ENCODE measurements at regions not wholly inside any gene's neighbourhood (a gene's known extent, or its start where the extent isn't known, plus 50 kb on each side); places are given as distances from the start of the nearest gene placed in this dataset.

- no peak for DNase-seq
Measured at GRCh38 chr6:91731939-91732338, 1145.1 kb upstream of the MAP3K7 start.

DNA sequence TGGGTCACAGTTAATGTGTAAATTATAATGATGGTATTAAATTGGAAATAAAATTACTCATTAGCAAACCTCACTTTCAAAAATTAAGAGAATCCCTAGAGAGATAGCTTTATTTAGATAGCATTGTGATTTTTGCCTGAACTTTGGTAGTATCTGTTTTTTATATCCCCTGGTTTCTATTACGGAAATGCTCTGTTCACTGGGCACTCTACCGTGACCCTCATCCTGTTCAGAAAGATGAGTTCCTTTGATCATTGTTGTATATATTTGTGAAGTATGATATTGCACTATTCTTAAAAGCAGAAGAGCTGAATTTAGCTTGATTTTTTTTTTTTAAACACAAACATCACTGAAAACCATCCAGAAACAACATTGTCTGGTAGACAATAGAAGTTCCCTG lies 1143.8 kb upstream of the MAP3K7 start:
- no peak for DNase-seq

DNA sequence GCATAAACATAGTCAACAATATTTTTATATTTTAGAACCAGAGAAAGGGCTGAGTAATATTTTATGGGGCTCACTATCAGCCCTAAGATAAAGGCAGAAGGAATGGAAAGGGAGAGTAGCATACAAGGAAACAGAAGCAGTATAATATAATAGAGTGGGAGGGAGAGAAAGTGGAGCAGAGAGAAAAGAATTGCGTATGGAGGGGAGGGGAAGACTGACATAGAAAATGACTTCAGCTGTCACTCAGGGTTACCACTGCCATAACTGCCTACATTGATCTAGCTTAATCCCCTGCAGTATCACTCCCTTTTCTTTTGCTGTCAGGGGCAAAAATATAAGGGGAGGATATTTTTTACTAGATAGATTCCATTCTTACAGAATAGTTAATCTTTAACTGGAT lies 1133.5 kb upstream of the MAP3K7 start:
- no peak for DNase-seq

GRCh38 chr6:91719414-91719813 lies 1132.5 kb upstream of the MAP3K7 start:
- DNase-seq: no peak

- DNase-seq: no peak
Measured at GRCh38 chr6:91718198-91718597, 1131.3 kb upstream of the MAP3K7 start.

DNA sequence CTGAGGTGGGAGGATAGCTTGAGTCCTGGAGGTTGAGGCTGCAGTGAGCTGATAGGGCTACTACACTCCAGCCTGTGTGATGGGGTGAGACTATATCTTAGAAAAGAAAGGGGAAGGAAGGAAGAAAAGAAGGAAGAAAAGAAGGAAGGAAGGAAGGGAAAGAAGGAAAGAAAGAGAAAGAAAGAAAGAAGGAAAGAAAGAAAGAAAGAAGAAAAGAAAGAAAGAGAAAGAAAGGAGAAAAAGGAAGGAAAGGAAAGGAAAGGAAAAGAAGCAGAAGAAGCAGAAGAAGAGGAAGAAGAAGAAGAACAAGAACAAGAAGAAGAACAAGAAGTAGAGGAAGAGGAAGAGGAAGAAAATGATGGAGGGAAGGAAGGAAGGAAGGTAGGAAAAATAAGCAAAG lies 1130.2 kb upstream of the MAP3K7 start:
- DNase-seq: no peak

DNA sequence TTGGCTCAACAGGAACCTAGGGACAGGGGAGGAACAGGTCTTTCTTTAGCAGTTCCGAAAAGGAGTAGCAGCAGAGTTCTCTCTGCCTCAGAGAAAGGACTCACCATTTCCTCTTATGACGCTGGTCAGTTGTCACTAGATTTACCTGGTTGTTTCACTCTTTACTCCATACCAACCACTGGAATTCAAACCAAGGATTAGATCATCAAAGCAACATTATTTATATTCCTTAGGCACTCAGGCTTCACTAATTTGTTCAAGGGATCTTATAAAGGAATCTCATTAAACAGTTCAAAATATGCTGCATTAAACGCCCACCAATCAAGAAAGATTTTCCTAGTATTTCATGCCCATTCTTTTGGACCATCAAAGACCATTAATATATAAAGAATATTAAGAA lies 1129.5 kb upstream of the MAP3K7 start:
- no peak for DNase-seq

- no peak for DNase-seq
Measured at GRCh38 chr6:91715171-91715805, 1128.4 kb upstream of the MAP3K7 start.

- DNase-seq: no peak
Measured at GRCh38 chr6:91713911-91714310, 1127.0 kb upstream of the MAP3K7 start.

DNA sequence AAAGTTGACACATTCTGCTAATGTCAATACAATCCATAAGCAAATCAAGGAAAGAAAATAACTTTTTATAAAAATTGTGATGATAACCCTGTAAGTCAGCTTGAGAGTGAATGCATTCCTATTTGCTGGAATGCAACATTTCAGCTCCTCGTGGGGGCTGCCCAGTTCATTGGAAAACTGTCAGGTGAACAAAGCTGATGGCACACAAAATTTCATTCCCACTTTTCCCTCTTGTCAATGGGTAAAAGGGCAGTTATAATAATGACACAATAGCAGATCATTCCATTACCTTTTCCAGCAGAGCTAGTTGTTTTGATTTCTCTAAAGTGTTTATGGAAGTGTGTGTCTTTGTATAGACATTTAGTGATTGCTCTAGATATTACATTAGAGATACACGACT lies 1124.6 kb upstream of the MAP3K7 start:
- DNase-seq: no peak

- DNase-seq: no peak
Measured at GRCh38 chr6:91710342-91710741, 1123.5 kb upstream of the MAP3K7 start.

DNA sequence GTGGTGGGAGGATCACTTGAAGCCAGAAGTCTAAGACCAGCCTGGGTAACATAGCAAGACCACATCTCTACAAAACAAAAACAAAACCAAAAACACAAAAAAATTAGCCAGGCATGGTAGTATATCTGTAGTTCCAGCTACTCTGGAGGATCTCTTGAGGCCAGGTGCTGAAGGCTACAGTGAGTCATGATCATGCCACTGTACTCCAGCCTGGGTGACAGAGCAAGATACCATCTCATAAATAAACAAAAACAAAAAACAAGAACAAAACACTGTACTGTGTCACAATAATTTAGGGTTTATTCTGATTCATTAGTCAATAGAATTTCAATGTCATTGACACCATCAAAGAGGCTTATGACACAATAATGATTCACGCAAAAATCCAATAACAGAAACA lies 1121.7 kb upstream of the MAP3K7 start:
- DNase-seq: no peak

DNA sequence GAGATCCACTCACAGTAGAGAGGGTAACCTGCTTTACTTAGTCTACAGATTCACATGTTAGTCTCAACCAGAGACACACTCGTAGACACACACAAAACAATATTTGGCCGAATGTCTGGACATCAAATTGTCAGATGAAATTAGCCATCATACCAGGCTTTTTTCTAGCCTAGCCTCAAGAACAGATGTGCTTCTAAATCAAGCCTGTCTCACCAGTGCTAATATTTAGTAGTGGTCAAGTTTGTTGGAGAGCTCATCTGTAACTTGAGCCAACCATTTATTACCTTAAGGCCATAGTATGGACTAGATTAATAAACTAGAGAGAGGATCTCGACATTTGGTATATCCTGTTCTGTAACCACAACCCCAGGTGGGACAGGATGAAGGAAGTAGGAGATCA lies 1118.8 kb upstream of the MAP3K7 start:
- DNase-seq: no peak

- no peak for DNase-seq
Measured at GRCh38 chr6:91704531-91704930, 1117.7 kb upstream of the MAP3K7 start.

DNA sequence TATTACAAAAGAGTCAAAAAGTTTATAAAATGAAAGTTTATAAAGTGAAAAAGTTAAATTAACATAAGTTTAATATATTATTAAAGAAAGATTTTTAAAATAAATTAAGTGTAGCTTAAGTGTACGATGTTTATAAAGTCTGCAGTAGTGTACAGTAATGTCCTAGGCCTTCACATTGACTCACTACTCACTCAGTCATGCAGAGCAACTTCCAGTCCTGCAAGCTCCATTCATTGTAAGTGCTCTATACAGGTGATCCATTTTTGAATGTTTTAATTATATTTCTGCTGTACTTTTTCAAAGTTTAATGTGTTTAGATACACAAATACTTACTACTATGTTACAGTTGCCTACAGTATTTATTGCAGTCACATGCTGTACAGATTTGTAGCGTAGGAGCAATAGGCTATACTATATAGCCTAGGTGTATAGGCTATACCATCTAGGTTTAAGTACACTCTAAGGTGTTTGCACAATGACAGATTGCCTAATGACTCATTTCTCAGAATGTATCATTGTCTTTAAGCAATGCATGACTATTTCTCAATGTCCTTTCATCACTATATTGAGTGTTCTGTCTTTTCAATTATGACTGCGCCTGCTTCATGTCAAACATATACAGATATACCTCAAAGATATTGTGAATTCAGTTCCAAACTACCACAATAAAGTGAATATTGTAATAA lies 1110.3 kb upstream of the MAP3K7 start:
- no peak for DNase-seq

GRCh38 chr6:91695221-91695620 lies 1108.3 kb upstream of the MAP3K7 start:
- DNase-seq: no peak

- DNase-seq: no peak
Measured at GRCh38 chr6:91694016-91694654, 1107.3 kb upstream of the MAP3K7 start.

DNA sequence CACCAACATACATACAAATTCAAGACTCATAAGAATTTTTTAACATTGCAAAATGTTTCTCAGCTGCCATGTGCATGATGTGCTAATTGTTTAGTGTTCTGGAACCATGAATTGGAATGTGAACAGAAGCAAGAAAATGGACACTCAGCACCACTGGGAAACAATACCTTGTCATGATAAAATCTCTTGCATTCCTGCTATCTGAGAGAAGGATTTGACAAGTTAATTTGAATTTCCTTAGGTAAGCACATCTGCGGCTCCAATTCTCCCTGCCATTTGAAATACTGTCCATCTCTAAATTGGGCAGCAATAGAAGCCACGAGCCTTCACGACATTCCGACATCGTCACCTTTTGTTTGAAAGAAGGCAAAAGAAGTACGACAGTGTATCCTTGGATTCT lies 1104.6 kb upstream of the MAP3K7 start:
- DNase-seq: no peak

DNA sequence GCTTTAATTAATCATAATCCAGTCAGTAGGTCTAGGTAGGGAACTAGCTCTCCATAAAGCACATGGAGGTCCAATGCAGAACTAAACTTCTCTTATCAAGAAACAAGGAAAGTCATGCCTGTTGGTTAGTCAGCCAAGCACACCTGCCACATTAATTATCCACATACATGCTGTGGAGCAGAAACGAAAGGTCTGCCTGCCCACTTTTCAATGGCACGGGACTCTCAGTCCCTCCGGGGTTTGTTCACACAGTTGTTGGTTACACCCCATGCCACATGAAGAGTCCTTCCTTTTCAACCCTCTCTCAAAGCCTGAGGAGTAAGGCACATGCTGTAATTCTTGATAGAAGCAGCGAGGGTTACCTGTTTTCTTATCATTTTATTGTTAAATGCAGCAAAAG lies 1096.4 kb upstream of the MAP3K7 start:
- DNase-seq: no peak

DNA sequence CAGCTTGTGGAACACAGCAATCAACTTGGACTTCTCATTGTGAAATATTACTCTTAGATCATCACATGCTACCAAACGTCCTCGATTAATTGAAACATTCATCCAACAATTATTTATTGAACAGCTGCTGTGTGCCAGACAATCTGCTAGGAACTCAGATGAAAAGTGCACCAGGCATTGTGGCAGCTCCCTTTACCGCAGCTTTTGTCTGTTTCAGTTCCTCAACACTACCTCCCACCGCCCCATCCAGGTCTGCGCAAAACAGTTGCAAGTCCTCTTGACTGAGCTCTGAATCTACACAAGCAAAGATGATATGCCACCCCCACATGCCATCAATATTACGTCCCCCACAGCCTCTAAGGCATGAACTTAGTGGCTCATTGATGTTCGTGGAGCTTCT lies 1094.4 kb upstream of the MAP3K7 start:
- no peak for DNase-seq

- no peak for DNase-seq
Measured at GRCh38 chr6:91678679-91679446, 1092.0 kb upstream of the MAP3K7 start.

- DNase-seq: no peak
Measured at GRCh38 chr6:91672201-91672600, 1085.3 kb upstream of the MAP3K7 start.

DNA sequence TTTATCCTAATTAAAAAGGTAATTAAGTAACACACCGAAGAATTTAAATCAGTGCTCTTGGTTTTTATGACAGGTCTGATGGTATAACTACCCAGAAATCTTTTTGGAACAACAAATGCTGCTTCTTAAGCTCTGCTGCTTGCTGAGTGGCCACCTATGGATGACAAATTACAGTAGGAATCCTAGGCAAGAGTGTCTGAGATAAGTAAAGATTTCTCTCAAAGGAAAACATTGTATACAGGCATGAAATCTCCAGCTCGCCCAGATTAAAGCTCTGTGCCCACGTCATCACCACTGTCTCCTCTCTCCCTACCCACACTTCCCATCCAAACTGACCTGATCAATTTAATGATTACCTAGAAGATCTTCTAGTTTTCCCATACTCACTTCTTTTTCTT lies 1083.0 kb upstream of the MAP3K7 start:
- DNase-seq: no peak

All from GDM1 (cell line).